GM12878 (cell line): ENCODE measurements at regions not wholly inside any gene's neighbourhood (a gene's known extent, or its start where the extent isn't known, plus 50 kb on each side); places are given as distances from the start of the nearest gene placed in this dataset.

Experiments used
- CTCF ChIP-seq, 3 experiments: IDR thresholded peaks in 2 of 3; conservative IDR thresholded peaks in 1 of 3; 2 replicates each; pipeline ENCODE4 v1.5.1; 2011; ENCODE audit warnings: low read depth in 3 of 3, low read length in 3 of 3, mild to moderate bottlenecking in 3 of 3, control low read depth in 2 of 3, moderate library complexity in 2 of 3, inconsistent platforms in 1 of 3, mixed read lengths in 1 of 3; ENCODE audit not compliant: control insufficient read depth in 2 of 3, insufficient read depth in 1 of 3; ENCODE audit errors: extremely low read depth in 1 of 3
- DPF2 ChIP-seq: fragments of 450-650 bp; IDR thresholded peaks from 2 replicates; pipeline ENCODE4 v1.6.1; 2017; ENCODE audit warnings: mild to moderate bottlenecking
- EP300 ChIP-seq, 2 experiments: fragments of 150-350 bp in 1 of 2; IDR thresholded peaks; 2 replicates each; pipeline ENCODE4 v1.6.1; 2011 to 2012; ENCODE audit warnings: low read depth in 2 of 2, low read length in 2 of 2, borderline replicate concordance in 1 of 2, improper control_type of control experiment in 1 of 2, inconsistent platforms in 1 of 2; ENCODE audit not compliant: control insufficient read depth in 1 of 2

- no peak for TF ChIP-seq EP300 (IDR thresholded peaks at IDR 0.05; ENCODE audit: borderline replicate concordance in 1 of 2, control insufficient read depth in 1 of 2, low read depth in 2 of 2, low read length in 2 of 2)
- no peak for TF ChIP-seq CTCF (IDR thresholded peaks at IDR 0.05 in 2 of 3, conservative IDR thresholded peaks at IDR 0.05 in 1 of 3; ENCODE audit: control insufficient read depth in 2 of 3, extremely low read depth in 1 of 3, insufficient read depth in 1 of 3, low read depth in 3 of 3, low read length in 3 of 3)
- TF ChIP-seq DPF2 = no peak
Observed at GRCh38 chr12:93115646-93116045, 186.6 kb upstream of the EEA1 start.
